ENCODE measurements at regions not wholly inside any gene's neighbourhood (a gene's known extent, or its start where the extent isn't known, plus 50 kb on each side); places are given as distances from the start of the nearest gene placed in this dataset.

DNA sequence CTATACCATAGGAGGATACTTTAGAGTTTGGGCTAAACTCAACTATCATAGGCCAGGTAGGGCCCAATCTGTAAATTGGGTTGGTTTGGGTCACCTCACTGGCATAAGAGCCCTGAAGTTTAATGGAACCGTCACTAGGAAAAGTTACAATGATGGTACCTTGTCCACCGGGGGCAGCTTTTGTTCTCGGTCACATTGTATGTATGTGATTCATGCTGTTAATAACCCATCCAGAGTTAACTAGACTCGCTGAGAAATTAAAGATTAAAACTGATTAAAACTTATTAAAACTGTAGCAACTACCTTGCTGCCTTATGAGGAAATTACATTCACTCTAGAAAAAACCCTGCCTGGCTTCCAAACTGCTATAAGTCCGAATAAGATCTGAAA is 145.0 kb upstream of the TMCO5A start:
- TF ChIP-seq CTCF (IDR thresholded peaks at IDR 0.05; ENCODE audit: insufficient read depth, low read length) = no peak
- TF ChIP-seq REST (IDR thresholded peaks at IDR 0.05; ENCODE audit: insufficient replicate concordance, low read depth) = no peak

Measured in HL-60 (cell line).